DND-41 (cell line): ENCODE measurements at regions not wholly inside any gene's neighbourhood (a gene's known extent, or its start where the extent isn't known, plus 50 kb on each side); places are given as distances from the start of the nearest gene placed in this dataset.

Experiments
- EZH2 ChIP-seq: IDR thresholded peaks from 3 replicates; pipeline ENCODE4 v1.6.1; 2012; ENCODE audit warnings: borderline replicate concordance, low read depth, mild to moderate bottlenecking, moderate library complexity, low read length, inconsistent platforms; ENCODE audit not compliant: severe bottlenecking
- TF ChIP-seq, protein P1 (sequence below): IDR thresholded peaks from 2 replicates; pipeline ENCODE4 v1.5.1; 2012; ENCODE audit warnings: borderline replicate concordance, low read length, moderate library complexity, mild to moderate bottlenecking; ENCODE audit not compliant: poor library complexity, severe bottlenecking; ENCODE audit errors: extremely low read depth

GRCh38 chr13:78826936-78827335, 168.0 kb upstream of the OBI1 start:
- TF ChIP-seq, protein P1, sequence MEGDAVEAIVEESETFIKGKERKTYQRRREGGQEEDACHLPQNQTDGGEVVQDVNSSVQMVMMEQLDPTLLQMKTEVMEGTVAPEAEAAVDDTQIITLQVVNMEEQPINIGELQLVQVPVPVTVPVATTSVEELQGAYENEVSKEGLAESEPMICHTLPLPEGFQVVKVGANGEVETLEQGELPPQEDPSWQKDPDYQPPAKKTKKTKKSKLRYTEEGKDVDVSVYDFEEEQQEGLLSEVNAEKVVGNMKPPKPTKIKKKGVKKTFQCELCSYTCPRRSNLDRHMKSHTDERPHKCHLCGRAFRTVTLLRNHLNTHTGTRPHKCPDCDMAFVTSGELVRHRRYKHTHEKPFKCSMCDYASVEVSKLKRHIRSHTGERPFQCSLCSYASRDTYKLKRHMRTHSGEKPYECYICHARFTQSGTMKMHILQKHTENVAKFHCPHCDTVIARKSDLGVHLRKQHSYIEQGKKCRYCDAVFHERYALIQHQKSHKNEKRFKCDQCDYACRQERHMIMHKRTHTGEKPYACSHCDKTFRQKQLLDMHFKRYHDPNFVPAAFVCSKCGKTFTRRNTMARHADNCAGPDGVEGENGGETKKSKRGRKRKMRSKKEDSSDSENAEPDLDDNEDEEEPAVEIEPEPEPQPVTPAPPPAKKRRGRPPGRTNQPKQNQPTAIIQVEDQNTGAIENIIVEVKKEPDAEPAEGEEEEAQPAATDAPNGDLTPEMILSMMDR, result no peak
- no peak for TF ChIP-seq EZH2
